Retina (tissue), 1 donor: ENCODE measurements at regions not wholly inside any gene's neighbourhood (a gene's known extent, or its start where the extent isn't known, plus 50 kb on each side); places are given as distances from the start of the nearest gene placed in this dataset.
"Not testable (repeated sequence)": the region's sequence is repeated elsewhere in the genome, so short reads cannot be mapped to it uniquely, and the experiment has no call there.

Experiments used
- DNase-seq: peaks from one replicate; pipeline ENCODE4 v3.0.0-alpha.2; 2016

DNA sequence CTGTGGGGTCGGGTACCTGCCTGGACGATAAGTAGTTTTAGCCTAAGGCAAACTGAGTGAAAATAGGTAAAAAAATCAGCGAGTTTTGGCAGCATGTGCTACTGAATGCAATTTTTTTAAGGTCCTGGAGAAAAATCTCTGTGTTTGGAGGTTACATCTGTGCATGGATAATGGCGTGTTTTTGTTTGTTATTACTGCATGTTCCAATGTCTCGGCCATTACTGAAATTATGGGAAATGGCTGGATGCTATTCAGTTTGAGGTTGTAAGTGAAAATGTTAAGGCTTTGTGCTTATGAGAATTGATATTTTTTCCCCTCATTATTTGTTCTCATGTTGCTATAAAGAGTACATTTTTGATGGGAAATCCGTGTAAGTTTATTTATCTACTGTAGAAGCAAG, 441.7 kb downstream of the PRDM2 start:
- DNase-seq: no peak

DNA sequence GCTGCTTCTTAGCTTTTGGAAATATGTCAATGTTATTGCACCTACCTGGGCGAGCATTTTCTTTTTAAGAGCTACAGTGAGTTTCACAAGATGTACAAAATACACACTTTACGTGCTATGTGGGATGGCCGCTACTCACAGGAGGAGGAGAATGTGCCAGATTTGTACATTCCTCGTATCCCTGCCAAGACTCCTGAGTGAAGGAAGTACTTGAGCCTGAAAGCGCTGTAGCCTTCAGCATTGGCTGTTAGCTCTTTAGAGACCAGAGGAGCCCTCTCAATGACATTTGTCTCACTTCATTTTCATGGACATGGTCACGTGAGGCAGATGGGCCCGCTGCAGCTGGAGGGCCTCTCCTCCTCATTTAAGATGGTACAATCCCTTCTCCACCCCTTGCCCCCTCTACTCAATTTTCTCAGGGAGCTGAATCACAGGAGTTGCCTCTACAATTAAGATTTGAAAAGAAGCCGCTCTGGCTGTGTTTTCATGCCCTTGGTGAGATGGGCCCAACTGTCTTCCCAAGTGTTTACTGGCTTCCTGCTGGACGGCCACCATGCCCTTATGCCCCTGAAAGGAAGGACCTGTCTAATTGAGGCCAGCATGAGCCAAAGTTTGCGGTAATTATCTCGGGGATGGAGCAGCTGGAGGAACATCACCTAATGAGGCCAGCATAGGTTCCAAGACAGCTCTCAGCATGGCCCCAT, 442.6 kb downstream of the PRDM2 start:
- peak; percentile 81 for DNase-seq

DNA sequence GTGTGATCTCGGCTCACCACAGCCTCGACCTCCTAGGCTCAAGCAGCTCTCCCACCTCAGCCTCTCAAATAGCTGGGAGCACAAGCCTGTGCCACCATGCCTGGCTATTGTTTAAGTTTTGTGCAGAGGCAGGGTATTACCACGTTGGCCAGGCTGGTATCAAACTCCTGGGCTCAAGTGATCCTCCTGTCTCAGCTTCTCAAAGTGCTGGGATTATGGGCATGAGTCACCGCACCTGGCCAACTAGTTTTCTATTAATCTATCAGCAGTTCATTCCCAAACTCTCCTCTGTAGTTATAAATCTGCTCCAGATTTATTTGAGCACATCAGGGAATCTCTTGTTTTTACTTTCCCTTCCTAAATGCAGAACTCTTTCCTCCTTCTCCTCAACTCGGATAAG, 443.8 kb downstream of the PRDM2 start:
- DNase-seq: no peak

DNA sequence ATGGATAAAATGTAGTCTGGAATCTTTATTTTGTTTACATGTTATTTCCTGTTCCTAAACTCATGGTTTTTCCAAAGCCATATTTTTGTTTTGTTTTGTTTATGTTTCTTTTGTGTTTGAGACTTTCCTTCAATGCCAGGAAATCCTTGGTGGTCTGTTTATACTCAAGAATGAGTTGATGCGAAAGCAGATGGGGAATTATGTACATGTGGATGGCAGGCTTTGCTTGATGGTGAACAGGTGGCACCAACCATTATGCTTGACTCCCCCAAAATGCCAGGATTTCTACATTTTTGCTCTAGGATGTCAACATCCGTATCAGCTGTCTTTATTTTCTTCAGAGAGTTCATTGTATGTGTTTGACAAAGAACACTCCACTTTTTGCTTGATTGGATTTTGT, 448.5 kb downstream of the PRDM2 start:
- DNase-seq: no peak

DNA sequence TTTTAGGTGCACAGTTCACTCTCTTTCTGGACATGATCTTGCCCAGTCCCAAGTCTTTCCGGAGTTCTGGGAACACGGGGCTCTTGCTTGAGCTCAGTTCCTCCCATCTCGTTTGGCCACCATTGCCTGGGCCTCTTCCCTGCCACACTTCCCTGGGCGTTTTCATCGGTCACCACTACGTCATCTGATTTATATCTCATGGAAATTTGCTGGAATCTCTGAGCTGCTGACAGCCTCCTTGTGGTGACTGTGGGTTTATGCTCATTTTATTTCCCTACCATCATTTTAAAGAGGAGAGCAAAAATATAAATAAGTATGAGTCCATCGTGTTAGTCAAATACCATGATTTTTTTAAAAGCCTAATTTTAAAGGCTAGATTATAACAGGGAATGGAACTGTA, 449.1 kb upstream of the KAZN start:
- no peak for DNase-seq

DNA sequence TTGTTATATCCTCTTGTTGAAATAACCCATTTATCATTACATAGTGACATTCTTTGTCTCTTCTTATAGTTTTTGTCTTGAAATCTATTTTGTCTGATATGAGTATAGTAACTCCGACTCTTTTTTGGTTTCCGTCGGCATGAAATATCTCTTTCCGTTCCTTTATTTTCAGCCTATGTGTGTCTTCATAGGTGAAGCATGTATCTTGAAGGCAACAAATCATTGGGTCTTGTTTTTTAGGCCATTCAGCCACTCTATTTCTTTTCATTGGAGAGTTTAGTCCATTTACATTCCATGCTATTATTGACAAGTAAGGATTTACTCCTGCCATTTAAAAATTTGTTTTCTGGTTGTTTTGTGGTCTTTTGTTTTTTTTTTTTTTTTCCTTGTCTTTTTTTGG, 441.9 kb upstream of the KAZN start:
- DNase-seq: no peak

DNA sequence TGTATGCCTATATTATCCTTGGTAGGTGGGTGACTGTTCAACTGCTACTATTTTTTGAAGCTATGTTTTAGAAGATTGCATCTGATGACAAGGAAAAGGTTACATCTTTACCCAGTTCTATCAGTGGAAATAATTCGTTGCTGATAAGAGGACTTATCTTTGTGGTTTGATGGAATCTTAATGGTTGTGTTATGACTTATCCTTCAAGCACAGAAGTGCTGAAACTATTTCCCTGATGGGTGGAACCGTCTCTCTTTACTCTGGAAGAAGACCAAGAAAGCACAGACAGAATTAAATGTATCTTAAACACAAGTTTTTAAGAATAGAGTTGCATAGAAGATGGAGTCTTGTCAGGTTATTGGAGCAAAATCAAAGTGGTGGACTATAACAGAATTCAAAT, 437.7 kb upstream of the KAZN start:
- no peak for DNase-seq

DNA sequence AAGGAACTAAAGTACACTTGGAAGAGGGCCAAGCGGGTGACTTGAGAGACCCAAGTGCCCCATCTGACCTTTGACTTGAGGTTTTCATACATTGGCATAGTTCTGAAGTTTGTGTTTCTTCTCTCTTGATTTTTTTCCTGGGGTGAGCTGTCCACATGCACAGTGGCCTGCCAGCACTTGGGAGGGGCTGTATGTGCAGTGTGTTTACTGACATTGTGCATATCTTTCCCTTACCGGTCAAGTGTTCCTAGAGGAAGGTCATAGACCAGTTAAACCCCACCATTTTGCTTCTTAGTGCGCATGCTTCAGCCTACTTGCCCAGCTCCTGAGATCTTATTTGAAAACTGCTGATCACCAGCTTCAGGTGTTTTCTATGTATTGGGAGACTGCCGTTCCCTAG, 435.2 kb upstream of the KAZN start:
- no peak for DNase-seq

DNA sequence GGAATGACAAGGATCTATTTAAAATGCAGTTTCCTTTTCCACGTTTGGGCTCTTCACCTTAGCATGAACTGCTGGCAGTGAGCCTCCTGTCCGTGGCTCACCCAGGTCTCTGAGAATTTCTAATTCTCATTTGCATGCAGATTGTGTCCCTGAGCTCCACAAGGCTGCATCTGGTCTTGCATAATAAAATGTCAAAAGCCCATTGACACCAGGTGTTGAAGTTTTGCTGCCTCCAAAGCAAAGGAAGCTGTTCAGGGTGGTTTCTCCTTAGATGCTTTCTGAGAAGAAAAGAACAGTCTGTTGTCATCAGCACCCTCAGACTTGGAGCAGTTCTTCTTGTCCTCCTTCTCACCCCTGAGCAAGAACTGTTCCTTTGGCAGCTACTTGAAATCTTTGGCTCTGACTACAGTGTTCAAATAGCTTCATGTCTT, 433.1 kb upstream of the KAZN start:
- no peak for DNase-seq

DNA sequence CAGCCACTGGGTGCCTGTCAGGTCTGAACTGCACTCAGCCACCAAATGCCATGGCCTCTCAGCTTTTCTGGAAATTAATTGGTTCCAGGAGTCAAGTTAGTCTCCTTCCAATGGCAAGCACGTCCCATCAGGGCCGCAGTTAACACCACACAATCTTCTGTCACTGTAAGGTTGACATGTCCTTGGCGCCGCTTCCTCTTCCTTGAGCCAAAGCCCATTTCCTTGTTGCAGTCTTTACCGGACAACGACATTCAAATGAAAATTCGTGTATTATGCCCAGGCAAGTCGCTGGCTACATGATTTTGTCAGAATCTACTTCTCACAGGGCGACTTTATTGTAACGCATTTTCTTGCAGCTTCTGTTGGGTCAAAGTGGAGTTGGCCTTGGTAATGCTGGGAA, 430.6 kb upstream of the KAZN start:
- no peak for DNase-seq

DNA sequence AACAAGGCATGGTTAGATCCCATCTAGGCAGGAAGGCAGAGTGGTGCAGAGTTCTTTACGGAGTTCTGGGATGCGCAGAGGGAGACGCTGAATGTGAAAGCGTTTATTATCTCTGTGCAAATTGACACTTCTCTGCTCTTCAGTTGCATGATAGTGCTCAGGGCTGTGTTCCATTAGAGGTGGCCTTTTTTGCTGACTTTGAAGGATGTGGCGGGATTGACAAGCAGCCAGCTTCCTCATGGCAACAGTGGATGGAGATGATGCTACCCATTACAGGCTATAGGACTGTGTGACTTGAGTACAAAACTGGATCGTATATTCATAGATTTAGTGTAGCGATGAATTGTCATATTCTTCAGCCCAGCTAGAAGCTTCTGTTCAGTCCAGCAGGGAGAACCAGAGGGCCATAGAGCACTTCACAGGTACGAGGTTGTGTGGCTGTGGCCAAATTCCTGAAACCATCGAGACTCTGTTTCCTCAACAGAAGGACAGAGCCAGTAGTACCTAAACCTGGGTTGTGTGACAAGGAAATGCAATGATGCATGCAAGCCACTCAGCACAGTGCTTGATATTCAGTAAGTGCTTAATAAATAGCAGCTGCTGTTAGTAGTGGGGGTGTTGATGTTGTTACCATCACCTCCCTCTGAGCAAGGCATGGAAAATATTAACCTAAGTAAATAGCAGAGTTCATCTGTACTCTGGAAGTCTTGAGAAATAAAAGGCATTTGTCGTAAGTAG, 430.0 kb upstream of the KAZN start:
- no peak for DNase-seq

DNA sequence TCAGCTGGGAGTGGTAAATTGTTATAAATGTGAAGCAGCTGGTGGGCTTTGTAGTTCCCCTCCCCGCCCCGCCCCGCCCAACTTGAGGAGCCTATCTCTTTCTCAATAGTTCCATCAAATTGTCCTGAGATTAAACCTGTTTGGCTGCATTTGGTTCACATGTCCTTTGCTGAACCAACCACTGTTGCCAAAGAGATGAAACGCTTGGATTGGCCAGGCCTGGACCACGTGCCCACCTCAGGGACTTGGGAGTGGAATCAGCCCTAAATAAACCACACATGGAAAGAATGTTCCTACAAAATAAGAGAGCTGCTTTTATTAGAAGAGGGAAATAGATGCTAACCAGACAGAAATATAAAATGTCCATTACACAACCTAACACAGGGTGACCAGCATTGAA, 424.9 kb upstream of the KAZN start:
- no peak for DNase-seq

DNA sequence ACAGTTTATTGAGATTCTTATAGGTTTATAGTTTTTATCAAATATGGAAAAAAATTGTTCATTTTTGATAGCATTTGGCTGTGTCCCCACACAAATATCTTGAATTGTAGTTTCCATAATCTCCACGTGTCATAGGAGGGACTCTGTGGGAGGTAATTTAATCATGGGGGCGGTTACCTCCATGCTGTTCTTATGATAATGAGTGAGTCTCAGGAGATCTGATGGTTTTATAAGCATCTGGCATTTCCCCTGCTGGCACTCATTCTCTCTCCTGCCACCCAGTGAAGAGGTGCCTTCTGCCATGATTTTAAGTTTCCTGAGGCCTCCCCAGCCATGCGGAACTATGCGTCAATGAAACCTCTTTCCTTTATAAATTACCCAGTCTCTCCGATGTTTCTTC, 420.6 kb upstream of the KAZN start:
- not testable (repeated sequence) for DNase-seq

DNA sequence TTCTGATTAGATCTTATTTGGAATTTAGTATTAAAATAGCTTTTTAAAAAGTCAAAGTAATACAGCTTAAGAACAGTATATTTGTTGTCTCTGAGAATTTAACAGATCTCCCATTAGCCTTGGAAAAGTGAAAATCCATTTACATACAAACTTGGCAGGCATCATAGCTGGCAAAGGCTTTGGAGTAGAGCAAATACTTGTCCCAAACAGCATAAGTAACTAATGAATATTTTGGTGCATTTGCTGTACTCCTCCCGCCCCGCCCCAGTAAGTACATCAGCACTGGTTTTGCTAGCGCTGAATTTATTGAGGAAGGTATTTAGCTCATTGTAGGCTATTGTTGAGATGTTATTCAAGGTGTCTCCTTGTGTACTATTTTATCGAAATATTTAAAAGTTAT, 417.7 kb upstream of the KAZN start:
- no peak for DNase-seq

DNA sequence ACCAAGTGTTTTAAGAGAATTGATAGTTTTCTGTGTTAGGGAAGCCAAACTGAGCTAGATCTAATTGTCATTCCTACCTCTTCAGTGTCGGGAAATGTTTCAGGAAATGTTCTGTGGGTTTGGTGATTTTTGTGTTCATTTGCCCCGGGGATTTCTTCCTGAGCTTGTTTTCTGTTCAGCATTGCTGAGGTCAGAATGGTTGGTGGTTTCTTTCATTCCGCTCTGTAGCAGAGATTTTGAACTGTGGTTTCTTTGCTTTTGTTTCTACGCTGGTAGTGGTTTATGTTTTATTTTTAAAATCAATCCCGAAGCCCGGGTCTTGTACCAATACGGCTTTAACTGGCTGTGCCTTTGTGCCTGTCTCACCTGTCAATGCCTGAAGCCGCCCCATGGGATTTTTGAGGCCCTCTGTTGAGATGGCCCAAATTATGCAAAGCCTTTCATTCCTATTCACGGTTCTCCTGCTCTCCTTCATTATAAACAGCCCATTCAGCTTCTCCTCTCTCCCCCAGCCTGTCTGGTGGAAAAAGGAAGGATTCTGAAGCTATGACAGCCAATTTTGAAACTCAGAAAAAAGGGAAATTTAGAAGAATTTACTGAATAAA, 417.2 kb upstream of the KAZN start:
- DNase-seq: no peak

DNA sequence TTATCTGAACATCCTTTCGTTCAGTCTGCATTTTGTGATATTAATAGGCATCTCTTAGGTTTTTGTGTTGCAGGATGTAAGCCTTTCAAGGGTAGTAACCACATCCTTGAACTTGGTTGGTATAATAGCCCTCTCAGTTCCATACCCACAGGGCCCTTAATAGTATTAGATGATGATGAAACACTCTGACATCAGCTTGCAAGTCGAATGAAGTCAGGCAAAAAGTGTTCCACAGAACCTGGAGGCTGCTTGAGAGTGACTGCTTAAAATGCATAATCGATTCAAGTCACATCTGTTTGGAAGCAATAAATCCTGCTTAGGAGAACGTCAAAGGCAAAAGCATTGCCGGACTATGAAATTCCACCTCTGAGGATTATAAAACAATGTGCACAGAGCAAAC, 415.6 kb upstream of the KAZN start:
- no peak for DNase-seq

DNA sequence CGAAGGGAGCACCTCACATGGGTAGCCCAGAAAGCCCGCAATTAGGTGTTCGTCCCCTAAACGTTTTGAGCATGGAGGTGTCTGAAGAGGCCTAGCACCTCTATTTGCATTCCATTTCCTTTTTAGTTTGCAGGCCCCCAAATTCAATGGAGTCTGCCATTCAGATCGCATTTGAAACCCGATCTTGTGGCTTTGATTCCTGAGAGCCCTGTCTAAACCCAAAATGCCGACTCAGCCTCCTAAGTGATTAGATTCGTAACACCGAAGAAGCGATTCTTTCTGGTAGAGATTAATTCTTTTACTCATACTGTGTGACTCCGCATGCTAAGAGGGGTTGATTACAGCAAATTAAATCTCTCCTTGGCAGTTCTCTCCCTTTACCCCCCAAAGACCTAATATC, 415.2 kb upstream of the KAZN start:
- no peak for DNase-seq

DNA sequence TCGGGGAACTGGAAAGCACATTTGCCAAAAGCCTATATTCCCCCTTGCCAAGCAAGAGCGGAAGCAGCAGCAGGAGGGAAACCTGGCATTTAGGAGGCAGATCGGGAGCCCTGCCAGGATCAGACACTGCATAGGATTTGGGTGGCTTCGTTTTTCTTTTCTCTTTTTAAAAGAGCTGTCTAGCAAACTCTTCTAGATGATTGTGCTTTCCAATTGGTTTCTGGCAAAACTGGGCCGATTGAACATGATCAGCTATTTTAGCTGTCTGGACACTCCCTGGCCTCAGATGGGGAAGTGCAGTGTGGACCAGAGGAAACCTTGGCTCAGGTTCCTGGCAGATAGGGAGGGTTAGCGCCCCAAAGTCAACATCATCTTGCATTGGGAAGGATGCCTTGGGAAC, 414.0 kb upstream of the KAZN start:
- DNase-seq: no peak

DNA sequence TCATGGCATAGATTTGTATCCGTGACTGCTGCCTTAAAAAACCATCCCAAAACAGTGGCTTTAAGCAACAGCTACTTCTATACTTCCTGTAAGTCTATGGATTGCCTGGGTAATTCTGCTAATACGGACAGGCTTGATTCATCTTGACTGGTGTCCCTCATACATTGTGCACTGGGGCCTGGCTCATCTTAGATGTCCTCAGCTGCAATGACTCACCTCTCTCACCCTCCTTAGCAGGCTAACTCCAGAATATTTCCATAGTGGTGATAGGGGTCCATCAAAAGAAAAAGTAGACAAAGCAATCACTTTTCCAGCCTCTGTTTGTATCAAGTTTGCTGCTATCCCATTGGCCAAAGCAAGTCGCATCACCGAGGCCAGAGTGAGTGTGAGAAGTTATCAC, 409.1 kb upstream of the KAZN start:
- DNase-seq: no peak

DNA sequence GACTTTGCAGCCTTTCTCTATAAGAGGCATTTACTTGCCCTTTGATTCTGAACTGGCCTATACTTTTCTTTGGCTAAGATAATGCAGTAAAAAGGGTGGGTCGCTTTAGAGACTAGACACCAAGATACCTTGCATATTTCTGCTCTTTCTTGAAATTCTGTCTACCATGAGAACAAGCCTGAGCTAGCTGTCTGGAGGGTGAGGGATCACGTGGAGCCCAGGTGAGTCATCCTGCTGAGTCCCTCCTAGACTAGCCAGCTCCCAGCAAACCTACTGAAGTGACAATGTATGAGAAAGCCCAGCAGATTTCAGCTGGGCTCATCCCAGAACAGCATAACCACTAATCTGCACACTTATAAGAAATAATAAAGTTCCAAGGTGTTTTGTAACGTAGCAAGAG, 408.0 kb upstream of the KAZN start:
- DNase-seq: no peak

DNA sequence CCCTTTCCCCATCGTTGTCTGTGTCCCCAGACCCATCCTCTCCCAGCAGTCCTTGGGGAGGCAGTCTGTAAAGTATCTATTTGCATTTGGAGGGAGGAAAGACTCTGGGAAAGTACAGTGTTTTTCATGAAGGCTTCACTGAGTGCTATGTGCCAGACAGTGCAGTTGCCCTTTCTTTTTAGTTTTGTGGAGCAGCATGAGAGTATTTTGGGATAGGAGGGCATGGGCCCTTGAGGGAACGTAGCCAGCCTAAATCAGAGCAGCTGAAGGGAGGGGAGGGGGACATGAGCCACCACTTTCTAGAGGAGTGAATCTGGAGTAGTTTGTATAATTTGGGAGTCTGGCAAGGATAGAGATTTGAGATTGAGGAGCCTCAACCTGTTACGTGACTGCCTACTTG, 404.0 kb upstream of the KAZN start:
- no peak for DNase-seq

DNA sequence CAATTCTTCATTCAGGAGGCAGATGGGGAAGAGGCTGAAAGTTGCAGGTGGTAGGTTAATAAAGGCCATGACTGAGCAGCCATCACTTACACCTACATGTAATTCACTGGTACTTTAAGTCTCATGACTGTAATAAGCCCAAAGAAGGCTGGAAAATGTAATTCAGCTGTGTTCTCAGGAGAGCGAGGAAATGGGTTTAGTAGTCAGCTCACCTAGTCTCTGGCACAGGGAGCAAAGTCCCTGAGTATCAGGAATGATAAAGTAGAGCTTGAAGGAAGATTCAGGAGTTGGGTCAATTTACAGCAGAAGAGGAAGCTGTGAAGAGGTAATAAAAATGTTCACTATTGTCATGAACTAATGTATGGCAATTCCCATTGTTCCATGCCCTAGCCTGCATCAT, 393.4 kb upstream of the KAZN start:
- DNase-seq: no peak

DNA sequence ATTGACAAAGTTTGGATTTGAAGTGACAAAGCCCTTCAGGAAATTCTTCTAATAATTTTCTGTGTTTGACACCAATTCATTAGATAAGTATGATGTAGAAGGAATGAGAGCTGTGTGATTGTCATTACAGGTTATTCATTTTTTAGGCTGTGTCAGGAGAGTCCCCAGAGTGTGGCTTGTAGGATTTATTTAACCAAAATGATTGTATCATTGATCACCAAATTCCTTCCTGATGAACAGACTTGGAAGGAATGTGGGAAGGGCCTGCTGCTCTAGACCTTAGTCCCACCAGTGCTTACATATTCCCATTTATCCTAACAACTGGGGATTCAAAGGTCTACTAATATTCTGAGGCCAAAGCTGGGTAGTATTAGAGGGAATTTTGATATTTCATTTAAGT, 383.3 kb upstream of the KAZN start:
- DNase-seq: no peak

DNA sequence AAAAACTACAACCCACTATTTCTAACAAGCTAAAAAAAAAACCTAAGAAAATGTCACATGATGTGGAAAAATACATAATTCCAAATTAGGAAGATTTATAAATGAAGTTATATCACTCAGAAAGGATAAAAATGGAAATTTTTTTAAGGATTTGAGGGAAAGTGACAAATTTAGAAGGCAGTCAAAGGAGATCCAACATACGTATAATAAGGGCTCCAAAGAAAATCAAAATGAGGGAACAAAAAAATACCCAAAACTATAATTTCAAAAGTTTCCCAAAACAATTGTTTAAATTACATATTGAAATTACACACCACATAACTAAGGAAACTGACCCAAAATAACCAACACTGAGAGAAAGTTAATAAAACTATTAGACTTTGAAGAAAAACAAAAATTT, 381.1 kb upstream of the KAZN start:
- no peak for DNase-seq

DNA sequence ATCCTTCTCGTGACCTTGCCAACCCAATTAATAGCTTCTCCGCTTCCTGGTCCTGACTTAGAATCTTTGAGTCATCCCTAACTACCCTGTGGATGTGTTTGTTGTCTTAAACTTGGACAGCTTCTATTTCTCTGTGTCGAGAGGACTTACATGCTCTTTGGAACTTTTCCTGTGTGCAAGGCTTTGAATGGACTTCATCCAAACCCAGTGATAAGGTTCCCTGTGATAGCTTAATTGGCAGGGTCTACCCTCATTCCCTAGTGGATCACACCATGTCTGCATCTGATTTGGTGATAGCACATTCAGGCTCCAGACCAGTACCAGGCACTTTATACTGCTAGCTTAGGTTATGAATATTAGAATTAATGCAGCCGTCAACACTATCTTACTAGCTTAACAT, 378.2 kb upstream of the KAZN start:
- no peak for DNase-seq
